ENCODE measurements at regions not wholly inside any gene's neighbourhood (a gene's known extent, or its start where the extent isn't known, plus 50 kb on each side); places are given as distances from the start of the nearest gene placed in this dataset.
"Not testable (repeated sequence)": the region's sequence is repeated elsewhere in the genome, so short reads cannot be mapped to it uniquely, and the experiment has no call there.

- DNase-seq, result no peak
Observed at GRCh38 chr5:42252306-42252705, 170.9 kb upstream of the GHR start.

DNA sequence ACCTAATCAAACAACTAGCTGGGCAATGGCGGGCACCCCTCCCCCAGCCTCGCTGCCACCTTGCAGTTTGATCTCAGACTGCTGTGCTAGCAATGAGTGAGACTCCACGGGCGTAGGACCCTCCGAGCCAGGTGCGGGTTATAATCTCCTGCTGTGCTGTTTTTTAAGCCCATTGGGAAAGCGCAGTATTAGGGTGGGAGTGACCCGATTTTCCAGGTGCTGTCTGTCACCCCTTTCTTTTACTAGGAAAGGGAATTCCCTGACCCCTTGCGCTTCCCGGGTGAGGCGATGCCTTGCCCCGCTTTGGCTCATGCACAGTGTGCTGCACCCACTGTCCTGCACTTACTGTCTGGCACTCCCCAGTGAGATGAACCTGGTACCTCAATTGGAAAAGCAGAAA lies 163.3 kb upstream of the GHR start:
- not testable (repeated sequence) for DNase-seq

GRCh38 chr5:42267091-42267490 lies 156.1 kb upstream of the GHR start:
- DNase-seq, result no peak

DNA sequence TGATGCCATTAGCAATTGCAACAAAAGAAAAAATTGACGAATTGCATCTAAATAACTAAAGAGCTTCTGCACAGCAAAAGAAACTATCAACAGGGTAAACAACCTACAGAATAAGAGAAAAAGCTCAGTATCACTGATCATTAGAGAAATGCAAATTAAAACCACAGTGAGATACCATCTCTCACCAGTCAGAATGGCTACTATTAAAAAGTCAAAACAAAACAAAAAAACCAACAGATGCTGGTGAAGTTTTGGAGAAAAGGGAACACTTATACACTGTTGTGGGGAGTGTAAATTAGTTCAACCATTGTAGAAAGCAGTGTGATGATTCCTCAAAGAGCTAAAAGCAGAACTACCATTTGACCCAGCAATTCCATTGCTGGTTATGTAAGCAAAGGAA lies 155.1 kb upstream of the GHR start:
- not testable (repeated sequence) for DNase-seq

GRCh38 chr5:42268630-42269029 lies 154.6 kb upstream of the GHR start:
- DNase-seq, result no peak

DNA sequence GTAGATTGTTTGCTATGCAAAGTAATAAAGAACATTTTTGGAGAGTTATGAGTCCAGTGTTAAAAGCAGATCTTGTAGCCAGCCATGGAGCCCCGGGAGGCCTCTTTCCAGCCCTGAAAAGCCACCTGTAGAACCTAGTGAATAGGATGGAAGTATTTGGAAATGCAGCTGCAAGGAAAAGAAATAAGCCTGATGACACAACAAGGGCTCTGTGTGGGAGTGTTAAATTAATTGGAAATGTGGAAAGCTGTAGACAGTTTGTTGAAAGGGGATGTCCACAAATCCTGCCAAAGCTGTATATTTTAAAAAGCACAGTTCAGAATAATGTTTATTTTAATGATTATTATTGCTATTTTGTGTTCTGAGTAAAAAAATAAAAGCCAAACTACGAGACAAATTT lies 152.5 kb upstream of the GHR start:
- no peak for DNase-seq

DNA sequence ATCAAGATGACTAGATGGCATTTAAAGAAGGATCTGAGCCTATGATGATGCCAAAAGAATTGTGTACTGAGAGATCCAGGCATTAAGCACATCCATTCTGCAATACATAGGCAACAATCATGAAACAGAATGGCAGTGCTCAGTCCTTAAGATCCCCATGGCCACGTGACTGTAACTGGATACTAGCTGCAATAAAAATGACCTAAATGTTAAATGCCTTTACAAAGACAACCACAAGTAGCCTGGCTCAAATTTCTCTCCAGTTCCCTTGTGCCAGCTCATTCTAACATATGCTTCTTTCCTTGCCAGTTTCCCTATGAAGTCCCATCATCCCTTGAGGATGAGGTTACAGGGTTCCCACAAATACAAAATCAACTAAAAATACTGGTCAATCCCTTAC lies 148.3 kb upstream of the GHR start:
- no peak for DNase-seq

GRCh38 chr5:42277293-42277692 lies 145.9 kb upstream of the GHR start:
- DNase-seq, result no peak

DNA sequence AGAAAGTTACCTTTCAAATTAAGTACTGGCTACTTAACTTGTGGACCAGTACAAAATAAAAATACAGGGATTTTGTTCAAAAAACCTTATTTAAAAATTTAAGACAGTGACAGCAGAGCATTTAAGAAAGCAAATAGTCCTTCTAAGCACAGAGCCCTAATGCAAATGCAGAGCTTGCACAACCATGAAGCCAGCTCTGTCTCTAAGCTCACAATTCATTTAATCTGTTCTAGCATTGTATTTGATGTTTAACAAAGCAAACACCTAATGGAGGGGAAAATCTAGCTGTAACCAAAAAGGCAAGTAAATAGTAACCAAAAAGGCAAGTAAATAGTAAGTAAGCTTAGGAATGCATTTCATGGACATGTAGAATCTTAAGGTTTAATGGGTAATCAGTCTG lies 138.7 kb upstream of the GHR start:
- no peak for DNase-seq

DNA sequence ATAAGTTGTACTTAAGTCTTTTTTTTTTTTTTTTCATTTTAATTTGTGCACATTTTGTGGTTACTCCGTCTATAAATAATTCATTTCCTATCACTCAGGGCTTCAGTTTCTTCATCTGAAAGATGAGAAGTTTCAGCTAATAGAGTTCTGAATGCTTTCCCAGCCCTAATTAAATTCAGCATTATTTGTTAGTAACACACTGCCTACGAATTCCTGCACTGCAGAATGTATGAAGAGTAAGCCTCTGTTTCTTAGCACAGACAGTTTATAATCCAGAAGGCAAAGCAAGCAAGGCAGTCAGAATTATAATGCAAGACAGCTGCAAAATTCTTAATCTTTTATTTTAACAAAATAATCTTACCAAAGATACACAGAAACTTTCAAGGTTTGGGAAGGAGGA lies 138.0 kb upstream of the GHR start:
- no peak for DNase-seq

- no peak for DNase-seq
Observed at GRCh38 chr5:42300496-42300895, 122.7 kb upstream of the GHR start.

- no peak for DNase-seq
Observed at GRCh38 chr5:42301349-42301748, 121.9 kb upstream of the GHR start.

DNA sequence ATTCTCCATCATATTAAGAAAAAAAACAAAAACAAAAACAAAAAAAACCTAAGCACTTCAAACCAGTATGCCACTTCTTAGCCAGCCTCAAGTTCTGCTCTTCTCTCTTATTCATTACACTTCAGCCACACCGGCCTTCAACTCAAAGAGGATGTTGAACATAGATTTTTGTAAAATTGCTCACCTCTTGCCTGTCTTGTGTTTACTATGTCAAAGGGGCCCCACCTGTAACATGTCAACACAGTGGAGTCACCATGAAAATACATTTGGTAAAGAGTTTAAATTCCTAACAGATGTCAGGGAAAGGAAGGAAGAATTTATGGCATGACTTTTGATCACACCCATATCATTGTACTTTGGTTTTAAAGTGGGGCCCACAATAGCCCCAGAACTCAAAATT lies 121.1 kb upstream of the GHR start:
- DNase-seq, result no peak

DNA sequence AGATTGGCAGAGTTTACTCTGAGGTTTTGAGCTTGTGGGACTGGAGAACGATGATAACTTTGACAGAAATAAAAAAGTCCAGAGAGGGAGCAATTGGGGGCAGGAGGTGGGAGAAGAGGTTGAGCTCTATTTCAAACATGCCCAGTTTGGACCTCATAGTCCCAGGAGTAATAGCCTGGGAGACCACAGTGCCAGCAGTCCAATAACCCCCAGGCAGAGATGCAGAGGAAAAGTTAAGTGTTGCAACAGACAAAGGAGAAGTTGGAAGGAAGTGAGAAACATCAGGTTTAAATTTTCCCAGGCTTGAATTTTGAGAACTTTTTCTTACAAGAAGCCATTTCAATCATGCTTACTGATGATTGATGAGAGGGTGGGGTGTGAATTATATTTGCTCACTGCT lies 117.0 kb upstream of the GHR start:
- no peak for DNase-seq

DNA sequence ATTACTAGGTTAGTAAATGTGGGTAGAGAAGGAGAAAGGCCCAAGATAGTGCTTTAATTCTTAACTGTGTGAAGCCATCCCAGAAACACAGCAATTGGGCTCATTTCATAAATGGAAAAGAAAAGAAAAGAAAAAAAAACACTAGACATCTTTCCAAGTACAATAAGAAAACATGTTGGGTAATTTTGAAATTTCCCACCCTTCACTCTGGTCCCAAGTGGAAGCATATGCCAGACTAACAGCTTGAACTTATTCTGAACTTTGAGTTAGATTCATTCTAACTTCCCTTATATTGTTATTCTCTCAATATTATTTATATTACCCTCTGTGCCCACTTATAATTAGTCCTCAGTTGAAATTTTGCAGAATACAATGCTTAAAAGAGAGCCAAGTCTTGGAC lies 113.4 kb upstream of the GHR start:
- DNase-seq, result no peak

DNA sequence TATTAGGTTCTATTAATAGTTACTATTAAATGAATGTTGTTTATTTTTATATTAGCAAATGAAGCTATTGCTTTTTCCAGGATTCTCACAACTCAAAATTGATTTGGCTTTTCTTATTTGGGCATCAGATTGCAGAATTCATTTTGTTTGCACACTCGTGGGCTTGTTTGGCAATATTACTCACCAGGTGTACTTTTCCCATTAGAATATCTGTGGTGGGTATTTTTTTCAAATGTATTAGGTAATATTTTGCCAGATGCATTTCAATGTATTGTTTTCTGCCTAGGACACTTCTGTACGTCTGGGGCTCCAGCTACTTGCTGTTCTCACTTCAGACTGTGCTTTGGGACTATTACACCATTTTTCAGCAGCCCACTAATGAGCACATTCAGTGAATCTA lies 108.0 kb upstream of the GHR start:
- DNase-seq, result no peak

DNA sequence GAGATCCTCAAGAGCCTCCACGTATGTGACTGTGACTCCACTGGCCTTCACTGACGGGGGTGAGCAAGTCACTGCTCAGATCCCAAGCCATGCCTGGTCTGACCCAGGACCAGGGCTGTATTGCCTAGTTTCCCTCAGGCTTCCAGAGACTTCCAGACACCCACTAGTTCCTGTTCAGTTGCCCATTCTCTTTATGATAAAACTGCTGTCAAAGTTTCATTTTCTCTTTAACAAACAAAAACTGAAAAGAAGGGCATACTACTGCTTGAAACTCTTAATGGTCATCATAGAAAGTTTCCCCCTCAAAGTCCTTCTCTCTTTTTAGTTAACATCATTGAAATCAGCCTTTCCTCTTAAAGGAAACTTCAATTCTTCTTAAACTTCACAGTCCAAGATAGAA lies 105.7 kb upstream of the GHR start:
- DNase-seq, result no peak

GRCh38 chr5:42319546-42319945 lies 103.7 kb upstream of the GHR start:
- DNase-seq, result not testable (repeated sequence)

DNA sequence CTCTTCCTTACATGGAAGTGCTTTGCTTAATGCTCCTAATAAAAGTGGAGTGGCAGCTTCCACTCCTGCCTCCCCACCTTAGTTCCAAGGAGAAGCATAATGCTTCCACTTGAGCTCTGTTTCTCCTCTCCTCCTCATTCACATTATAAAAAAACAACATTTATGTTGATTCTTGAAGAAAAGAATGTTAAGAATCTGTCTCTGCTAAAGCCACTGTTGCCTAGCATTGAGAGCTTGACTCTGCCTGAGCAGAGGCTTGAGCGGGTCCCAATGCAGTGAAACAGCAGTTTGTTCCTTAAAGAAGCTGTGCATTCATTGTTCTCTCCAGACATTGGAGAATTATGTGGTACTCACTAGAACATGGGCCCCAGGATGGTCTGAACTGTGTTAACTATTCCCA lies 101.5 kb upstream of the GHR start:
- no peak for DNase-seq

GRCh38 chr5:42337143-42337542 lies 86.1 kb upstream of the GHR start:
- DNase-seq, result no peak

DNA sequence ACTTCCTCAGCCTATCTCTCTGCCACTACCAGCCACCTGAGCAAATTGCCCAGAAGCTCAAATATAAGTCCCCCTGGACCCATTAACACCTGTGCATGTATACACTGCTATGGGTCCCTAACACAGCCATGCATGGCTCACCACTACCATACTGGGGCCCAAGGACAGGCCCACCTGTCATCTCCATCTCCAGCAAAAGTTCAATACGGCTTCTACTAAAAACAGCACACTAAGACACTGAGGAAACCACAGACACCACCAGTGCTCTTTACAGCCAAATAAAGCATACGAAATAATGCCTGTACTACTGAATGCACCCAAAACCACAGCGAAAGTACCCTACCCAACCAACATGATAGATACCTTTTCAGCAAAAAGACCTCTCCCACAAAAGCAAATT lies 85.6 kb upstream of the GHR start:
- no peak for DNase-seq

DNA sequence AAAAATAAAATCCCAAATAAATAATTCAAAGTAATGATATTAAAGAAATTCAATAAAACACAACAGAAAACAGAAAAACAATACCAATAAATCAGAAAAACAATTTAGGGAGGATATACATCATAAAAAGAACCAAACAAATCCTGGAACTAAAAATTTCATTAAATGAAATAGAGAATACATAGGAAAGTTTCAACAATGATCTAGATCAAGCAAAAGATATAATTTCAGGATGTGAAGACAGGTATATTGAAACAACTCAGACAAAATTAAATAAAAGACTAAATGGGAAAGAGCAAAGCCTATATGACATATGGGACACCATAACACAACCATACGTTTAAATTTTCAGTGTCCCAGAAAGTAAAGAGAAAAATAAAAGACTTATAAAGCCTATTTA lies 85.1 kb upstream of the GHR start:
- no peak for DNase-seq

DNA sequence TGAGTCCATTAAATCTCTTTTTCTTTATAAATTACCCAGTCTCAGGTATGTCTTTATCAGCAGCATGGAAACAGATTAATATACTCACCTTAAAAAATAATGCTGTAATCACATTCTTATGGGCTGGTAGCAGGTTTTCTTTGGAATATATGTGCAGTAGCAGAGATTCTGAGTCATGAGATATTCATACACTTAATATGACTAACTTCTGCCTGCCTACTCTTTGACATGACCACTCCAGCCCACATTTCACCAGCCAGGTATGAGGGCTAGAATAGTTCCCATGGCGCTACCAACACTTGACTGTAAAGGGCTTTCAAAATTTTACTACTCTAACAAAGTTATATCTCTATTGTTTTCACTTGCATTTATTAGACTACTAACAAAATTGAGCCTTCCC lies 74.1 kb upstream of the GHR start:
- no peak for DNase-seq

GRCh38 chr5:42351956-42352355 lies 71.3 kb upstream of the GHR start:
- DNase-seq, result no peak

DNA sequence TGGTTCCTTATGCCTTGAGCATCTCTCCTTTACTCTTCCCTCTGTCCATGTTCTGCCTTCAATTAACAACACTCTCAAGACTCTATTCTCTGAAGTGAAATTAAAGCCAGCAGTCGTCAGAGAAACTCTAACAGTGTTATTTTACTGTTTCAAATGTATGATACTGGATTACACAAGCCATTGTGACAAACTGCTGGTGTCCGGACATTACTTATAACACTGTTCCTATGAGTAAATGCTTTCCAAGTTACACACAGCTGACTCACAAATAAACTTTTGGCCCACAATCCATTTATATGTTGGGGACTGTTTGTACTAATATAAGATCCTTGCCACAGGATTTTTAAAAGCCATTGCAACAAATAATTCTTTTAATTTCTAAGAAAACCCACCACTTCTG lies 63.2 kb upstream of the GHR start:
- no peak for DNase-seq

- no peak for DNase-seq
Observed at GRCh38 chr5:42360616-42361314, 62.5 kb upstream of the GHR start.

Measured in NCI-H524 (cell line).